Hepatocyte (in vitro differentiated cells): ENCODE measurements at regions not wholly inside any gene's neighbourhood (a gene's known extent, or its start where the extent isn't known, plus 50 kb on each side); places are given as distances from the start of the nearest gene placed in this dataset.

Experiments used
- DNase-seq: peaks from one replicate; pipeline ENCODE4 v3.0.0-alpha.2; 2016; ENCODE audit warnings: low spot score
- H2AFZ ChIP-seq: fragments of 200-600 bp; sonication (generic); 2 replicates; pipeline ENCODE4 v1.6.0; 2016; ENCODE audit warnings: antibody characterized with exemption, mild to moderate bottlenecking
- H3K27ac ChIP-seq: fragments of 200-600 bp; sonication (generic); 2 replicates; pipeline ENCODE4 v1.5.1; 2016; ENCODE audit warnings: mild to moderate bottlenecking
- H3K27me3 ChIP-seq: fragments of 200-600 bp; sonication (generic); 2 replicates; pipeline ENCODE4 v1.6.1; 2016
- H3K36me3 ChIP-seq: fragments of 200-600 bp; sonication (generic); replicated peaks from 2 replicates; pipeline ENCODE4 v1.5.1; 2016; ENCODE audit warnings: low read depth; ENCODE audit not compliant: insufficient read depth
- H3K4me1 ChIP-seq: fragments of 200-600 bp; sonication (generic); 2 replicates; pipeline ENCODE4 v1.5.1; 2016; ENCODE audit warnings: mild to moderate bottlenecking, moderate library complexity; ENCODE audit not compliant: insufficient read depth
- H3K4me2 ChIP-seq: fragments of 200-600 bp; sonication (generic); 2 replicates; pipeline ENCODE4 v1.6.0; 2016
- H3K4me3 ChIP-seq: fragments of 200-600 bp; sonication (generic); 2 replicates; pipeline ENCODE4 v1.5.1; 2016; ENCODE audit warnings: mild to moderate bottlenecking
- H3K79me2 ChIP-seq: fragments of 200-600 bp; sonication (generic); 2 replicates; pipeline ENCODE4 v1.6.0; 2017; ENCODE audit warnings: mild to moderate bottlenecking
- H3K9me2 ChIP-seq: fragments of 200-600 bp; sonication (generic); replicated peaks from 2 replicates; pipeline ENCODE4 v1.6.0; 2017; ENCODE audit warnings: mild to moderate bottlenecking; ENCODE audit not compliant: insufficient read depth
- H3K9me3 ChIP-seq: fragments of 200-600 bp; sonication (generic); 2 replicates; pipeline ENCODE4 v1.5.1; 2016; ENCODE audit warnings: low read depth, mild to moderate bottlenecking
- H4K20me1 ChIP-seq: fragments of 200-600 bp; sonication (generic); 2 replicates; pipeline ENCODE4 v1.6.0; 2016; ENCODE audit warnings: mild to moderate bottlenecking; ENCODE audit not compliant: insufficient read depth, poor library complexity, severe bottlenecking
- CTCF ChIP-seq: fragments of 200-600 bp; sonication (generic); IDR thresholded peaks from 2 replicates; pipeline ENCODE4 v1.5.1; 2016; ENCODE audit warnings: antibody characterized with exemption, mild to moderate bottlenecking; ENCODE audit not compliant: poor library complexity
- EZH2 ChIP-seq: fragments of 200-600 bp; sonication (generic); IDR thresholded peaks from 2 replicates; pipeline ENCODE4 v1.6.1; 2016; ENCODE audit warnings: antibody characterized with exemption, mild to moderate bottlenecking, borderline replicate concordance
- EZH2phosphoT487 ChIP-seq: fragments of 200-600 bp; sonication (generic); IDR thresholded peaks from one replicate; pipeline ENCODE4 v1.6.1; 2018; ENCODE audit warnings: antibody characterized with exemption, mild to moderate bottlenecking, low read depth, moderate library complexity; ENCODE audit not compliant: unreplicated experiment, severe bottlenecking
- WGBS: methylation state at CpG from one replicate; pipeline ENCODE4 v1.1.6; 2016; ENCODE audit warnings: low lambda C conversion rate; ENCODE audit errors: missing lambda C conversion rate; 5-methylcytosine and 5-hydroxymethylcytosine counted together

- TF ChIP-seq EZH2phosphoT487, result no peak
- no peak for TF ChIP-seq EZH2
- TF ChIP-seq CTCF, result no peak
- WGBS, result 79% methylated on average over 4 of the region's 4 CpGs
- Histone ChIP-seq H3K36me3 (no peaks in the 10 kb centered on the region), H3K4me3 (no peak overlapping the region), H3K9me2 (no peaks in the 10 kb centered on the region), H3K27ac (no peak overlapping the region), H3K4me1 (no peaks in the 10 kb centered on the region), H2AFZ (no peak overlapping the region), H3K27me3 (no peaks in the 10 kb centered on the region), H4K20me1 (no peaks in the 10 kb centered on the region), H3K79me2 (no peaks in the 10 kb centered on the region), H3K9me3 (no peaks in the 10 kb centered on the region), H3K4me2 (no peak overlapping the region)
- DNase-seq, result no peak
Observed at GRCh38 chr4:167606551-167606950, 372.3 kb upstream of the SPOCK3 start.

GRCh38 chr4:167613381-167613780 is 379.1 kb upstream of the SPOCK3 start:
- H3K9me3 ChIP-seq, result no peaks in the 10 kb centered on the region
- no peaks in the 10 kb centered on the region for H3K9me2 ChIP-seq
- H3K4me1 ChIP-seq, result no peaks in the 10 kb centered on the region
- no peak overlapping the region for H3K4me2 ChIP-seq
- H2AFZ ChIP-seq, result no peak overlapping the region
- no peaks in the 10 kb centered on the region for H3K27me3 ChIP-seq
- WGBS, result 85% methylated on average over 3 of the region's 3 CpGs
- no peak overlapping the region for H3K4me3 ChIP-seq
- TF ChIP-seq EZH2 (no peak), EZH2phosphoT487 (no peak), CTCF (no peak)
- H3K79me2 ChIP-seq, result no peaks in the 10 kb centered on the region
- H4K20me1 ChIP-seq, result no peaks in the 10 kb centered on the region
- DNase-seq, result no peak
- no peak overlapping the region for H3K27ac ChIP-seq
- no peaks in the 10 kb centered on the region for H3K36me3 ChIP-seq

GRCh38 chr4:167614866-167615265 is 380.6 kb upstream of the SPOCK3 start:
- H3K27me3 ChIP-seq, result no peaks in the 10 kb centered on the region
- TF ChIP-seq CTCF (no peak), EZH2 (no peak), EZH2phosphoT487 (no peak)
- H3K4me3 ChIP-seq, result no peak overlapping the region
- 57% methylated on average over 3 of the region's 3 CpGs for WGBS
- no peak overlapping the region for H2AFZ ChIP-seq
- H3K9me3 ChIP-seq, result no peaks in the 10 kb centered on the region
- no peak overlapping the region for H3K27ac ChIP-seq
- H3K4me1 ChIP-seq, result no peaks in the 10 kb centered on the region
- H3K36me3 ChIP-seq, result no peaks in the 10 kb centered on the region
- no peaks in the 10 kb centered on the region for H3K9me2 ChIP-seq
- no peak overlapping the region for H3K4me2 ChIP-seq
- no peaks in the 10 kb centered on the region for H4K20me1 ChIP-seq
- no peaks in the 10 kb centered on the region for H3K79me2 ChIP-seq
- peak; percentile 12 for DNase-seq

GRCh38 chr4:167616476-167616875 is 382.2 kb upstream of the SPOCK3 start:
- TF ChIP-seq CTCF (no peak), EZH2 (no peak), EZH2phosphoT487 (no peak)
- Histone ChIP-seq H4K20me1 (no peaks in the 10 kb centered on the region), H3K79me2 (no peaks in the 10 kb centered on the region), H3K36me3 (no peaks in the 10 kb centered on the region), H3K4me3 (no peak overlapping the region), H3K4me1 (no peaks in the 10 kb centered on the region), H3K4me2 (no peak overlapping the region), H3K27ac (no peak overlapping the region), H3K27me3 (no peaks in the 10 kb centered on the region), H2AFZ (no peak overlapping the region), H3K9me3 (no peaks in the 10 kb centered on the region), H3K9me2 (no peaks in the 10 kb centered on the region)
- no peak for DNase-seq
- 46% methylated on average over 1 of the region's 1 CpG for WGBS
